Uterus (tissue), 3 donors: ENCODE measurements at regions not wholly inside any gene's neighbourhood (a gene's known extent, or its start where the extent isn't known, plus 50 kb on each side); places are given as distances from the start of the nearest gene placed in this dataset.

Experiments
- DNase-seq, 2 donors: peaks; one replicate each; pipeline ENCODE4 v3.0.0-alpha.2; 2019 to 2020
- H3K27ac ChIP-seq, 2 donors: fragments of 200-600 bp; sonication (generic); 1 replicate in 1 of 2; 2 replicates in 1 of 2; pipeline ENCODE4 v1.5.1; 2016 to 2018
- H3K27me3 ChIP-seq, 2 donors: fragments of 200-600 bp; sonication (generic); one replicate each; pipeline ENCODE4 v1.5.1; 2018 to 2019; ENCODE audit warnings: control low read depth in 1 of 2
- H3K36me3 ChIP-seq, 2 donors: fragments of 200-600 bp; sonication (generic); one replicate each; pipeline ENCODE4 v1.5.1; 2019; ENCODE audit warnings: control low read depth in 1 of 2
- H3K4me1 ChIP-seq, 2 donors: fragments of 200-600 bp; sonication (generic); one replicate each; pipeline ENCODE4 v1.5.1; 2018 to 2019; ENCODE audit warnings: control low read depth in 1 of 2
- H3K4me3 ChIP-seq, 2 donors: fragments of 200-600 bp; sonication (generic); 1 replicate in 1 of 2; 2 replicates in 1 of 2; pipeline ENCODE4 v1.5.1; 2018 to 2019; ENCODE audit warnings: mild to moderate bottlenecking in 1 of 2
- H3K9me3 ChIP-seq, 2 donors: fragments of 200-600 bp; sonication (generic); one replicate each; pipeline ENCODE4 v1.5.1; 2019; ENCODE audit warnings: control low read depth in 1 of 2
- CTCF ChIP-seq, 4 experiments: fragments of 200-600 bp in 2 of 4; fragments of 450-650 bp in 2 of 4; sonication (generic) in 2 of 4; IDR thresholded peaks; one replicate each; pipeline ENCODE4 v1.5.1; 2016 to 2019; ENCODE audit warnings: antibody characterized with exemption in 4 of 4, mild to moderate bottlenecking in 2 of 4, moderate library complexity in 1 of 4
- POLR2A ChIP-seq, 2 donors: fragments of 450-650 bp; IDR thresholded peaks; one replicate each; pipeline ENCODE4 v1.6.1; 2016; ENCODE audit warnings: antibody characterized with exemption in 2 of 2, mild to moderate bottlenecking in 1 of 2, moderate library complexity in 1 of 2
- intact Hi-C: fragments of 100-400 bp; cut with DNase I; formaldehyde crosslinking; loops from one replicate; pipeline ENCODE4 v1.15.1; 2023; ENCODE audit warnings: low total_unique reads
- donor health status: DM: yes; HTN: yes; CAD: no.

- Histone ChIP-seq H3K36me3 (no peaks in the 10 kb centered on the region), H3K4me3 (no peak overlapping the region), H3K4me1 (no peaks in the 10 kb centered on the region), H3K27ac (no peak overlapping the region), H3K9me3 (no peaks in the 10 kb centered on the region), H3K27me3 (no peaks in the 10 kb centered on the region)
- intact Hi-C loops = no loop called here
- no peak for TF ChIP-seq CTCF (IDR thresholded peaks at IDR 0.05)
- TF ChIP-seq POLR2A (IDR thresholded peaks at IDR 0.05) = no peak
- DNase-seq = no peak
Measured at GRCh38 chr14:86892152-86892956, 1100.6 kb downstream of the GALC start.

GRCh38 chr14:86885280-86885679 lies 1107.7 kb downstream of the GALC start:
- no peaks in the 10 kb centered on the region for H3K36me3 ChIP-seq
- TF ChIP-seq CTCF (IDR thresholded peaks at IDR 0.05) (no peak), POLR2A (IDR thresholded peaks at IDR 0.05) (no peak)
- intact Hi-C loops = no loop called here
- no peak overlapping the region for H3K4me3 ChIP-seq
- no peaks in the 10 kb centered on the region for H3K9me3 ChIP-seq
- H3K27ac ChIP-seq = no peak overlapping the region
- no peak for DNase-seq
- H3K4me1 ChIP-seq = no peaks in the 10 kb centered on the region
- H3K27me3 ChIP-seq = no peaks in the 10 kb centered on the region

DNA sequence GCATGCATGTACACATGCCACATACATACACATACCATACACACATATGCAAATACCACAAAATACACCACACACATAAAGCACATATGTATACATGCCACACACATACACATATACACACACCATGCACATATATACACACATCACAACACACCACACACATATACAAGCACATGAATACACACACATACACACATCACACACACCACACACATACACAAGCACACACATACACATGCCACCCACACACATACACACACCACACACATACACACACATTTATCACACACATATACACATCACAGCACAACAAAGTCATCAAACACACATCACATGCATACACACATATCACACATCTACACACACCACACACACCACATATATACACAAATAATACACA lies 1108.5 kb downstream of the GALC start:
- Histone ChIP-seq H3K27ac (no peak overlapping the region), H3K27me3 (no peaks in the 10 kb centered on the region), H3K36me3 (no peaks in the 10 kb centered on the region), H3K4me1 (no peaks in the 10 kb centered on the region), H3K9me3 (no peaks in the 10 kb centered on the region), H3K4me3 (no peak overlapping the region)
- no peak for DNase-seq
- no peak for TF ChIP-seq POLR2A (IDR thresholded peaks at IDR 0.05)
- TF ChIP-seq CTCF (IDR thresholded peaks at IDR 0.05) = no peak
- intact Hi-C loops = no loop called here

- Histone ChIP-seq H3K9me3 (no peaks in the 10 kb centered on the region), H3K36me3 (no peaks in the 10 kb centered on the region), H3K27me3 (no peaks in the 10 kb centered on the region), H3K27ac (no peak overlapping the region), H3K4me3 (no peak overlapping the region), H3K4me1 (no peaks in the 10 kb centered on the region)
- TF ChIP-seq POLR2A (IDR thresholded peaks at IDR 0.05) = no peak
- no peak for TF ChIP-seq CTCF (IDR thresholded peaks at IDR 0.05)
- no peak for DNase-seq
- intact Hi-C loops = no loop called here
Measured at GRCh38 chr14:86882818-86883217, 1110.2 kb downstream of the GALC start.

DNA sequence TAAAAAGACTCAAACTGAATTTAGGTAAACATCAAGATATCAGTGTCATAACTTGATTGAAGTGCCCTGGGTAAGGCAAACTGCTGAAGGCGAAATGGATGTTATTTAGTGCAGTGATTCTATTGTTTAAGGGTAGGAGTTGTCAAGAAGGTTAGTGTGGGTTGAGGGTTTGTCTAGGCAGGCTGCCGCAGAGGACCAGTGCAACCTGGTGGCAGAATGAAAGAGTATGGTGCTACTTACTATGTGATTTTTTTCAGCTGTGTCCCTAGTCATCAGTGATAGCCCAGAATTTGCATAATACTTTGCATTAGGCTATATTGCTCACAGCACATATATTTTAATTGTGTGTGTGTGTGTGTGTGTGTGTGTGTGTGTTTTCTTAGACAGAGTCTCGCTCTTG lies 1127.0 kb downstream of the GALC start:
- no peak overlapping the region for H3K27ac ChIP-seq
- no peaks in the 10 kb centered on the region for H3K27me3 ChIP-seq
- no peaks in the 10 kb centered on the region for H3K36me3 ChIP-seq
- H3K9me3 ChIP-seq = no peaks in the 10 kb centered on the region
- TF ChIP-seq CTCF (IDR thresholded peaks at IDR 0.05) (no peak), POLR2A (IDR thresholded peaks at IDR 0.05) (no peak)
- DNase-seq = no peak
- intact Hi-C loops = no loop called here
- no peak overlapping the region for H3K4me3 ChIP-seq
- no peaks in the 10 kb centered on the region for H3K4me1 ChIP-seq
